ENCODE measurements at regions not wholly inside any gene's neighbourhood (a gene's known extent, or its start where the extent isn't known, plus 50 kb on each side); places are given as distances from the start of the nearest gene placed in this dataset.
"Not testable (repeated sequence)": the region's sequence is repeated elsewhere in the genome, so short reads cannot be mapped to it uniquely, and the experiment has no call there.

DNA sequence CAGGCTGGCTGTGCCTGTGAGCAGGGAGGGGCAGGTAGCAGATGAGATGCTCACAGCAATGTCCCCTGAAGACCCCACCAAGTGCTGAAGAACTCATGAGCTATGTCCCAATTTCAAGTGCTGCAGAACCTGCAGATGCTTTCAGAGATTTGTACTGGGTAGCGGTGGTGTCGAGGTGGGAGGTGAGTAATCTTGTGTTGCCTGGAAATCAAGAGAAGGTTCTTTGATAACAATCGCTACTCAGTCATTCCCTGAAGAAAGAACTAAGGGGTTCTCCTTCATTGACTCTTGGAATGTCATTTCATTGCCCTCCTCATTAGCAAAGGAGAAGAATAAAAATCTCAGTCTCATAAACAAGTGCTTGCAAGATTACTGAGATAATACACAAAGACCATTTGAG lies 246.4 kb downstream of the EMX2 start:
- DNase-seq (ENCODE audit: low spot score): no peak

DNA sequence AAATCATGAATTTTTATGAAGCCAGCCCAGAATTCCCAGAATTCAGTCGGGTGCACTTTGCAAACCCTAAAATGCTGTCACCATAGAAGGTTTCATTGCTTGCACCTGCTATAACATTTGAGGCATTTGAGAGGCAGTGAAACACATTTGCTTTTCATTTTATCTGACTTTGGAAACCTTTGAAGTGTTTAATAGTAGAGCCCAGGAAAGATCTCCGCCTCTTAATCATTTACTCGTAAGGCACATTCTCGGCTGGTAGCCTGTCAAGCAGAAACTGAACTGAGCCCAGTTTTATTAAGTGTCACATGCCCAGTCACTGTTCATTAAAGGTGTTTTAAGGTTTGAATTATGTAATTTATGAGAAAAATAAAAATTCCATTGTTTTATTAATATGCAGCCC lies 247.6 kb downstream of the EMX2 start:
- no peak for DNase-seq (ENCODE audit: low spot score)

DNA sequence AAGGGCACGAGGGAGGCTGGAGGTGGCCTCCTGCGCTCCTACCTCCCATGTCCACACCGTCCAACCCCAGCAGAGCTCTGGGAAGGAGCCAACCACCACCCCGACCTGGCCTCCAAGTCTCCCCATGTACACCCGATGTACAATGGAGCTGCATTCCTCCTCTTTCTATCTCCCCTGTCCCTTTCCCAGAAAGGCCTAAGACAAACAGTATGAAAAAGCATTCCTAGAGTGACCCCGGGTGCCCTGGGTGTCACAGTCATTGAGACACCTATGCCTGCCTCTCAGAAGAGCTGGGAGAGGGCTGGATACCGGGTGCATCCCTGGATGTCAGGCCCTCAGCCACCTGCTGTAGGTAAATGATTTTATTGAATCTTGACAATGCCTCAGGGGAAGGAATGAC lies 248.1 kb downstream of the EMX2 start:
- no peak for DNase-seq (ENCODE audit: low spot score)

GRCh38 chr10:117792214-117792613 lies 249.7 kb downstream of the EMX2 start:
- no peak for DNase-seq (ENCODE audit: low spot score)

- no peak for DNase-seq (ENCODE audit: low spot score)
Measured at GRCh38 chr10:117796130-117796745, 250.5 kb downstream of the RAB11FIP2 start.

DNA sequence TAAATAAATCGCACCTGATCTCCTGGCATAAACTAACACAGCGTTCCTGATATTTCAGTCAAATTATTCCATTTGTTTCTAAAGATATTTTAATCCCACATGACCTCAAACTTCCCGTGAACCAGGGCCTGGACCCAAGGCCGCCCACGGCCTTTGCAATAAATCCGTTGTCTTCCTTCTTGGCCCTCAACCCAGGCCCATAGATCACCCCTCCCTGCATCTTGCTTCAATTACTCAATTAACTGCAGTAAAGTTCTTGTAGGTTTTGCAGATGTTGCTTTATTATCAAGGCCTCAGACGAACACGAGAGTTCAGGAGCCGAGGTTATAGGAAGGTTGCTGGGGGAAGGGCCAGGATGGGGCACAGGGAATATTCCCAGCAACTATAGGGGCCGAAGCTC lies 249.4 kb downstream of the RAB11FIP2 start:
- no peak for DNase-seq (ENCODE audit: low spot score)

DNA sequence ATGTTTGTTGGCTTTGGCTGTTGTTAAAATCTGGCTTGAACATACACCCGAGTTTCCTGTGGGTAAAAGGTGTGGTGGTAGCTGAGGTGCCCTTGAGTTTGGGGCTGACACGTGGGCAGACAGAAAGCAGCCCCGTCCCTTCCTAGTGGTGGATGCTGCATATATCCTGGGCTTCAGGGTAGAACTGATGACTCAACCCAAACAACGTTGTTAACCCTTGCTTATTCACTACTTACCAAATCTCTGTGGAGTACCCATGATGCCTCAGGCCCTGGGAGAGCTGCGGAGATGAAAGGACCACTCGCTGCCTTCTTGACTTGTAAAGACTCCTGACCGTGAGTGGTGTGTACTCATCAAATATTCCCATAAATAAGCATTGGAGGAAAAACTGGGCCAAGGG lies 245.1 kb downstream of the RAB11FIP2 start:
- DNase-seq (ENCODE audit: low spot score): no peak

DNA sequence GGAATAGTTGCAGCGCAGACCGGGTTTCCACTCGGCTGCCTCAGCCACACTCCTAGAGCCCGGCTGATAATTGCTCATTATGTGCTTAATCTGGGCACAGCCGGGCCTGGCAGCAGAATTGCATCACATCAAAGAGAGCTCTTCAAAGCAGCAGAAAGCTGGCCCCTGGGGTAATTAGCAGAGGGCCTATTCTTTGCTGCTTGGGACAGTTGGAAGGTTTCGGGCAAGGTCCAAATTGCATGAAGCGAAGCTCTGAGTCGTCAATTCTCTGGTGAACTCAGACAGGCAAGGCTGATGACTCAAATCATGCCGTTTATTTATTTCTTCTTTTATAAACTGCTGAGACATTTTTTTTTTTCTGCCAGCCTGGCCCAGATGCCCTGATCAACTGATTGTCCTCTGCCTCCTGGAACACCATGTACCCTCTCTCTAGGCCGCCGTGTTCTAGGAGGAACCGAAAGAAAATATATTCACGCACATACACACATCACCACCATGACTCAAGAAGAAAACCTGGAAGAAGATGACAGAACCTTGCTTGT lies 242.2 kb downstream of the RAB11FIP2 start:
- no peak for DNase-seq (ENCODE audit: low spot score)

DNA sequence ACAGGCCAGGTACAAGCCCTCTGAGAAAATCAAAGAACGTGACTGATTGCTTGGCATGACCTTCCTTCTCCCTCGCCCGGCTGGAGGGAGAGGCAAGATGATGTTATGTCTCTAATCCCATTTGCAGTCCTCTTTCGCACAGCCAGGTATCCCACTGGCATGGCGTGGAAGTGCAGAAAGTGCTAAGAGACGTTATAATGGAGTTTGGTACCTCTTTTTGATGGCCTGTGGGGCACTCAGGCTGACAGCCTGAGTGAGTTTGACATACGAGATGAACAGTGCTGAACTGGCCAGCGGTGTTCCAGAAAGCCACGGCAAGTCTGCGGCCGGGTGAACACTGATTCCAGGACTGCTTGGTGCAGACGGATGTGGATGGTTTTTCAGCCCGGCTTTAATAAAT lies 241.6 kb downstream of the RAB11FIP2 start:
- no peak for DNase-seq (ENCODE audit: low spot score)

- no peak for DNase-seq (ENCODE audit: low spot score)
Measured at GRCh38 chr10:117807441-117807840, 239.3 kb downstream of the RAB11FIP2 start.

DNA sequence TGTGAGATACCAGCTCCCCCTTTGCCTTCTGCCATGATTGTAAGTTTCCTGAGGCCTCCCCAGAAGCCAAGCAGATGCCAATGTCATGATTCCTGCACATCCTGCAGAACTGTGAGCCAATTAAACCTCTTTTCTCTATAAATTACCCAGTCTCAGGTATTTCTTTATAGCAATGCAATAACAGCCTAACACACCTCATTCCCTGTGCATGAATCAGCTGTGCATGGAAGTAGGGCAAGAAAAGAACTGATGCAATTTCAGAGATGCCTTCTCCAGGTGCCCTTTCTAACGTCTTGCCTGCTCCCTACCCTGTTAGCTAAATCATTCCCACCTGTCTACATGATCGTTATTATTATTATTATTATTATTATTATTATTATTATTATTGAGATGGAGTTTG lies 230.9 kb downstream of the RAB11FIP2 start:
- DNase-seq (ENCODE audit: low spot score): not testable (repeated sequence)

GRCh38 chr10:117817116-117817515 lies 229.6 kb downstream of the RAB11FIP2 start:
- no peak for DNase-seq (ENCODE audit: low spot score)

GRCh38 chr10:117818721-117819120 lies 228.0 kb downstream of the RAB11FIP2 start:
- DNase-seq (ENCODE audit: low spot score): no peak

GRCh38 chr10:117819304-117819703 lies 227.4 kb downstream of the RAB11FIP2 start:
- no peak for DNase-seq (ENCODE audit: low spot score)

DNA sequence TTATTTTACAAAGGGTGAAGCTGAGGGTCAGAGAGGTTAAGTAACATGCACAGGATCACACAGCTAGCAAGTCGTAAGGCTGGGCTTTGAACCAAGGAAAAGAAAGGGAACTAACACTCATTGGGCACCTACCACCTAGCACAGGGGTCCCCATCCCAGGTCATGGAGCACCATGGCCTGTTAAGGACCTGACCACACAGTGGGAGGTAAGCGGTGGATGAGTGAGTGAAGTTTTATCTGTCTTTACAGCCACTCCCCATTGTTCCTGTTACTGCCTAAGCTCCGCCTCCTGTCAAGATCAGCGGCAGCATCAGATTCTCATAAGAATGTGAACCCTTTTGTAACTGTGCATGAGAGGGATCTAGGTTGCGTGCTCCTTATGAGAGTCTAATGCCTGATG lies 222.8 kb downstream of the RAB11FIP2 start:
- no peak for DNase-seq (ENCODE audit: low spot score)

DNA sequence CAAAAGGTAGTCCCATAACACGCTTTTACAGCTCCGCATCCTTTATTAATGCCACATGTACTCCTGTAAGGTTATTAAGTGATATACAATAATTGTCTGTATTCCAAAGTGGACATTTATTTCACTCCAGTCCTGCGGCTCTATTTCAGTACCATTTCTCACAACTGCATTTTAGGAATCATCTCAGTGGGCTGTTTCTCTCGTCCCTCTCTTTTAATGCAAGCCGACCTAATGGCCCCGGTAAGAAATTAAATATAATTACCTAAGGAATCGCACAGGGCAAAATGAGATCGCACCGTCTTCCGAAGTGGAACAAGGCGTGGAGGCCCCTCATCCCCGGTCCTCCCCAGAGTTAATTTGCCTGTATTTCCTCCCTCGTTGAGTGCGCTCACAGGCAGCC lies 216.5 kb downstream of the RAB11FIP2 start:
- no peak for DNase-seq (ENCODE audit: low spot score)

DNA sequence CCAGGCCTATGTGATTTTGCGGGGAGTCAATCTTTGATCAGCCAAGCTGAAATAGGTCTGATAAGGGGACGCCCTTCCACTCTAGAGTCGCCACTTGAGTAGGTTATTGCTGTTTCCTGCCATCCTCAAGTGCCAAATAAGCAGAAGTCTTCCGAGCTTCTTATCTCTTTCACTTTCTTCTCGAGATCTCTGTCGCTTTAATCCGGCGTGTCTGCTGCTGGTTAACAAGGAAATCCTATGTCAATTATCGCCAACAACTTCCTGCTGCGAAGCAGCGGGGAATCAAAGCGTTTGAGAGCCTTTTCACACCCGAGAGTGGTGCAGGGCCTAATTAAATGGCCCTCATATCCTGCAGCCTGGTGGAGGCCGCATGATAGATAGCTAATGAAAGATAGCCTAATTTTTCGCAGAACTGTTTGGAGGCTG lies 215.9 kb downstream of the RAB11FIP2 start:
- no peak for DNase-seq (ENCODE audit: low spot score)

DNA sequence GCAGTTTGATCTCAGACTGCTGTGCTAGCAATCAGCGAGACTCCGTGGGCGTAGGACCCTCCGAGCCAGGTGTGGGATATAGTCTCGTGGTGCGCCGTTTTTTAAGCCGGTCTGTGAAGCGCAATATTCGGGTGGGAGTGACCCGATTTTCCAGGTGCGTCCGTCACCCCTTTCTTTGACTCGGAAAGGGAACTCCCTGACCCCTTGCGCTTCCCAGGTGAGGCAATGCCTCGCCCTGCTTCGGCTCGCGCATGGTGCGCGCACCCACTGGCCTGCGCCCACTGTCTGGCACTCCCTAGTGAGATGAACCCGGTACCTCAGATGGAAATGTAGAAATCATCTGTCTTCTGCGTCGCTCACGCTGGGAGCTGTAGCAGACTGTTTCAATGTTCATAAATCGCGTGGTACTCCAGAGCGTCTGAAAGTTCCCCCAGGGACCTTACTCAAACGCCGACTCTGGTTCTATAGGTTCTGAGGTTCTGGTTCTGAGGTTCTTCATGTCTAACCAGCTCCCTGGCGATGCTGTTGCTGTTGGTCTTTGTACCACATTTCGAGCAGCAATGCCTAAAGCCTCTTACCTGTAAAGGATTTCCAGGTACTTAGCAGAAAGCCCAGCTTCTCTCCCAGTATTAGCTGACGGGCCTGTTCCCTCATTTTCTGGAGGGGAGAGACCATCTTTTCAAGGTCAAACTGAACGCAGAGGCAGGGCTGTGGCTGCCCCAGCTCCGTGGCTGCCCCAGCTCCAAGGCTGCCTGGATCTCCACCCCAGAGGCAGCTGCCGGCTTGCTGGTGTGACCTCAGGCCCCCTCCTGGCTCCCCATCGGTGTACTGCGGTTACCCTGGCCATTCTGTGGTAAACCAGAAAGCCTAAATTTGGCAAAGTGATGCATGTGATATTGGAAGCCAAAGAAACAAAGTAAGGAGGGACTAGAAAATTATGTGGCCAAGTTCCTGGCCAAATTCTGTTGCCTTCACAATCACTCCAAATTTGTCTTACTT lies 207.9 kb downstream of the RAB11FIP2 start:
- not testable (repeated sequence) for DNase-seq (ENCODE audit: low spot score)

- not testable (repeated sequence) for DNase-seq (ENCODE audit: low spot score)
Measured at GRCh38 chr10:117856426-117856825, 190.3 kb downstream of the RAB11FIP2 start.

DNA sequence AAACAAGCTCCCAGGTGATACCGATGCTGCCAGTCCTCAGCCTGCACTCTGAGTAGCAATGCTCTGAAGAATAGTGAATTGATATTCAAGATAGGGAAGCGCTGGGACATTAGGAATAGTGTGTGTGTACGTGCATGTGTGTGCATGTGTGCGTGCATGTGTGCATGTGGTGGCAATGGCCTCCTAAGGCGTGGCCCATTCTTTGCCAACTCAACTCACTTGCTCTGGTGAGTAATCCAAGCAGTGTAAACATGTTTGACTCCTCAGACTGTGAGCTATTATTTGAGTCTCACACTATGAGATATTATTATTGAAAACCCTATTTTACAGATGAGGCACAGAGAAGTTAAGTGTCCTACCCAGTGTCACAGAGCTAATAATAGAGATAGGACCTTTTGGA lies 186.6 kb downstream of the RAB11FIP2 start:
- DNase-seq (ENCODE audit: low spot score): no peak

DNA sequence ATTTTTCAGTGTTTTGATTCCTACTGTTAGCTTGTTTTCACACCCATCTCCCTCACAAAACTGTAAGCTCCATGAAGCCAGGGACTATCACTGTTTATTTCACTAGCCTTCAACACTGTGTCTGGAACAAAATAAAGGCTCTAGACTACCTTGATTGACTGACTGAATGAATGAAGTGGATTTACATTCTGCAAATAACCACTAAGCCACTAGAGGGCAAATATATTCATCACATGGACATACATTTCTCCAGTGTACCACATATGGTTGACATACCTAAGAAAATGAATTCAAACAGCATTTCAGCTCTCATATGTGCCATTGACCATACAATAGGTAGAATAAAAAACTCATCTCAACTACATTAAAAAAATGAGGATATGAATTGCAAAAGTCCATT lies 185.9 kb downstream of the RAB11FIP2 start:
- no peak for DNase-seq (ENCODE audit: low spot score)

GRCh38 chr10:117861329-117861728 lies 185.4 kb downstream of the RAB11FIP2 start:
- DNase-seq (ENCODE audit: low spot score): no peak

DNA sequence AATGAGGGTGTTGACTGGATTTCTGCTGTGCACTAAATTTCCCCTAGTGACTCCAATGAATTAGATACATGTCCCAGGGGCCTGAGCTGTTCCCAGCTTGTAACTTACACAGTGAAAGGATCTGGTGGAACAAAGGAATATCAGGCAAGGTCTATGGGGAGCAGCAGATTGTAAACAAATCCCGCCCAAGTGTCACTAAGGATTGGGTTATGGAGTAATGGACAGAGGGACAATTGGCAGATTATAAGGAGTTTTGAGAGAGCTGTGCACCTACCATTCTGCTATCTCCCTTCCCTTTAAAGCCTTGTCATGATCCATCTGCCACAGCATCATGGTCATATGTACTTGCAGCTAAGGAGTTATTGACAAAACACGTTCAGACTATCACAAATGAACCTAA lies 183.0 kb downstream of the RAB11FIP2 start:
- no peak for DNase-seq (ENCODE audit: low spot score)
